GM13976 (cell line): ENCODE measurements at regions not wholly inside any gene's neighbourhood (a gene's known extent, or its start where the extent isn't known, plus 50 kb on each side); places are given as distances from the start of the nearest gene placed in this dataset.

Experiments used
- DNase-seq: peaks from one replicate; pipeline ENCODE4 v3.0.0; 2012; ENCODE audit warnings: low spot score
- in situ Hi-C: fragments of 300-500 bp; cut with MboI; formaldehyde crosslinking; loops from one replicate; pipeline ENCODE4 v1.12.0; 2022; ENCODE audit warnings: low sequenced_read_pairs, mixed read lengths, inconsistent platforms; ENCODE audit not compliant: unreplicated experiment
- TF ChIP-seq, protein P1 (sequence below): IDR thresholded peaks from 2 replicates; pipeline ENCODE4 v1.5.1; 2012; ENCODE audit warnings: borderline replicate concordance, mild to moderate bottlenecking; ENCODE audit not compliant: insufficient read depth; ENCODE audit errors: extremely low read depth, missing control alignments, control extremely low read depth

GRCh38 chr6:85126485-85127167, 323.3 kb upstream of the NT5E start:
- TF ChIP-seq, protein P1, sequence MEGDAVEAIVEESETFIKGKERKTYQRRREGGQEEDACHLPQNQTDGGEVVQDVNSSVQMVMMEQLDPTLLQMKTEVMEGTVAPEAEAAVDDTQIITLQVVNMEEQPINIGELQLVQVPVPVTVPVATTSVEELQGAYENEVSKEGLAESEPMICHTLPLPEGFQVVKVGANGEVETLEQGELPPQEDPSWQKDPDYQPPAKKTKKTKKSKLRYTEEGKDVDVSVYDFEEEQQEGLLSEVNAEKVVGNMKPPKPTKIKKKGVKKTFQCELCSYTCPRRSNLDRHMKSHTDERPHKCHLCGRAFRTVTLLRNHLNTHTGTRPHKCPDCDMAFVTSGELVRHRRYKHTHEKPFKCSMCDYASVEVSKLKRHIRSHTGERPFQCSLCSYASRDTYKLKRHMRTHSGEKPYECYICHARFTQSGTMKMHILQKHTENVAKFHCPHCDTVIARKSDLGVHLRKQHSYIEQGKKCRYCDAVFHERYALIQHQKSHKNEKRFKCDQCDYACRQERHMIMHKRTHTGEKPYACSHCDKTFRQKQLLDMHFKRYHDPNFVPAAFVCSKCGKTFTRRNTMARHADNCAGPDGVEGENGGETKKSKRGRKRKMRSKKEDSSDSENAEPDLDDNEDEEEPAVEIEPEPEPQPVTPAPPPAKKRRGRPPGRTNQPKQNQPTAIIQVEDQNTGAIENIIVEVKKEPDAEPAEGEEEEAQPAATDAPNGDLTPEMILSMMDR, result peak; percentile 51
- in situ Hi-C loops, result no loop called here
- DNase-seq, result peak; percentile 13

DNA sequence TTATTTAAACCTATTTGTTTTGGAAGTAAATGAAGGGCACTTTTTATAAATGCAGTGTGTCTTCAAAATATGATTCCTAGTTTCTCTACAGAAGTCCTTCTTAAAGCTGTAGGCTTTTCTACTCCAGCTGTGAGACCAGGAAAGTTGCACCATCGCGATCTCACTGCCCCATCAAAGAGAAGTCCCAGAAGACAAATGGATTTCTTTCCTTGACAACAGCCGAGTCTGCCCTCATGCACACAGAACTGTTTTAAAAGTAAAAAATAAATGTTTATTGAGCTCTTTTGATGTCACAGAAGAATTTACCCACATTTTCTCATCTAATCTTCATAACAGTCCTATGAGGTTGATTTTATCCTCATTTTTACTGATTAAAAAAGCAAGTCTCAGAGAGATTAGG, 324.4 kb upstream of the NT5E start:
- no peak for DNase-seq
- TF ChIP-seq, protein P1, result no peak
- in situ Hi-C loops, result no loop called here

DNA sequence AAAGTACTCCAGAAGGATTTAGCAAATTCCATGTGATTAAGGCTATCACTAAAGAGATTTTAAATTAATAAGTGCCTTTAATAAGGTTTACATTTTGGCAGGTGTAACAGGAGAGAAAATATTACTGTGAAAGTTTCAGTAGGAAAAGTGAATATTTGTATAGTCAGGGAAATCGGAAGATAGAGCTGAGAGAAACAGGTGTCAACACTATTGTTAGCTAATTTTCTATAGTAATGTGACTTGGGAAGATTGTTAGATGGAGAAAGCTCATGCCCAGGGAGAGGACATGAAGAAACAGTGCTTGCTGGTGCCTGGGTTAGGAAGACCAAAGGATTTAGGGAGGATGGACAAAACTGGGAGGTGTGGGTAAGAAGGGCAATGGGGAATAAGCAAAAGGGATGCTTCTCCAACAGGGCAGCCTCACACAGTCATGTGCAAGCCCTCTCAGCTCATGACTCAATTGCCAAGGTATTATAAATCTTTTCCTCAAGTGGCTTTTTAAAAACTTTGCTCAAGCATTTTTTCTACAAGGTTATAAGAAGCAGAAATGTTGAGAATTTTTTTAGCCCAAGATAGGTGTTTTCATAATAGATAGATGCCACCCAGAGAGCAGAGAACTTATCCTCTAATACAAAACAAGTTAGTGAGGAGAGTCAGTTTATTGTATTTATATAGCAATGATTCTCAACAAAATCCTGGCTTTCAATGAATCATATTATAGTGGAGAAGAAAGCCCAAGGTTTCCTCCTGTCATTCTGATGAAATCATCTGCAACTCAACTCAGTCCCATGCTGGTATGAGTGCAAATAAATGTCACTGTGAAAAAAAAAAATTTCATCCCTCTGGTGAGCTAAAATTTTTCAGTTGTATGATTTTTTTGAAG, 325.2 kb upstream of the NT5E start:
- in situ Hi-C loops, result no loop called here
- TF ChIP-seq, protein P1, result no peak
- DNase-seq, result no peak

DNA sequence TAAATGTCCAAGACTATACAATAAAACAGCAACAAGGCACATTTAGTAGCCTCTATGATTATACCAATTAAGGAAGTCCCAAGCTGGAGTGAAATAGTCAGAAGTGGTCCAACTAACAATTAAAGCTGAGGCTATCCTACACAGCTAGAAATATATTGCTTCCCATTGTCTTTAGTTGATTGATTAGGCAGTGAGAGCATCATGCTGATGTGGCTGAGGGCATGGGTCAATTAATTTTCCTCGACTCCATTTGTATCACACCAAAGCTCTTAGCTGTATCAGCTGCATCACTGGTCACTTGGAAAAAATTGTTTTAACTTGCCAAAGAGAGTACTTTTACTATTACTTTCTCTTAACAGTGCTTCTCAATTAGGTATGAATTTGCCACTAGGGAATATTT, 328.7 kb upstream of the NT5E start:
- TF ChIP-seq, protein P1, result no peak
- in situ Hi-C loops, result no loop called here
- no peak for DNase-seq

DNA sequence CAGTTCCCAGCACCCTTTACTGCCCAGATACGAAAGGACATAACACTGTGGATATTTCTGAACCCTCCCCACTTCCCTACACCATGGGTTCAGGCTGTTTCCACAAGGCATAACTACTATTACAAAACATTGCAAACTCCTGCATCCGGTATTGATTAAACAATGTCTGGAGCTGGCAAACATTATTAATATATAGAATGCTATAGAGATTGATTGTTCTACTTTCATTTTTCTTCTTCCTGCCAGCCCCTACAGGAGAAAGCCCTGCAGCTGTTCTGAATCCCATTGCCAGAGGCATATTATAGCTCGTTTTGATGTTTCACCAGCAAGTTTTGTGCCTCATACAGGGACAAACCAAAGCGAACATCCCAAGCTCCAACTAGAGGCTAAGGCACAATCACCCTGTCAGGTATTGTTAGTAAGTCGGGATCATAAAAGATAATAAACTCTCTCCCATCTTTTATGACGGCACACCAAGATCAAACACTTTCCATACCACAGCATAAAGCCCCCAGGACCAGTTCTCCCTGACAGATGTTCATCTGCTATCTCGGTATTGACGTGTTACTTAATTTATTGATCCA, 331.1 kb upstream of the NT5E start:
- in situ Hi-C loops, result no loop called here
- no peak for DNase-seq
- TF ChIP-seq, protein P1, result no peak

- in situ Hi-C loops, result no loop called here
- DNase-seq, result no peak
- TF ChIP-seq, protein P1, result no peak
Measured at GRCh38 chr6:85118233-85118632, 331.6 kb upstream of the NT5E start.
